ENCODE measurements at regions not wholly inside any gene's neighbourhood (a gene's known extent, or its start where the extent isn't known, plus 50 kb on each side); places are given as distances from the start of the nearest gene placed in this dataset.

- TF ChIP-seq CTCF (IDR thresholded peaks at IDR 0.05): no peak
- TF ChIP-seq POLR2A (IDR thresholded peaks at IDR 0.05): no peak
These were observed 498.6 kb downstream of the CHSY3 start for GRCh38 chr5:130402906-130403305.

Measured in right lobe of liver (tissue), 4 donors.